SH-SY5Y (cell line): ENCODE measurements at regions not wholly inside any gene's neighbourhood (a gene's known extent, or its start where the extent isn't known, plus 50 kb on each side); places are given as distances from the start of the nearest gene placed in this dataset.

ENCODE experiments used
- GATA2 ChIP-seq: IDR thresholded peaks from 2 replicates; pipeline ENCODE4 v1.6.1; 2011; ENCODE audit warnings: mild to moderate bottlenecking, low read depth, low read length
- GATA3 ChIP-seq: IDR thresholded peaks from 2 replicates; pipeline ENCODE4 v1.6.1; 2011; ENCODE audit warnings: low read depth, mild to moderate bottlenecking, low read length, moderate library complexity

GRCh38 chr9:118767571-118767970, 601.7 kb downstream of the BRINP1 start:
- TF ChIP-seq GATA2 = no peak
- no peak for TF ChIP-seq GATA3
